ENCODE measurements at regions not wholly inside any gene's neighbourhood (a gene's known extent, or its start where the extent isn't known, plus 50 kb on each side); places are given as distances from the start of the nearest gene placed in this dataset.

- TF ChIP-seq CTCF (IDR thresholded peaks at IDR 0.05) (no peak), POLR2AphosphoS5 (IDR thresholded peaks at IDR 0.05) (no peak), POLR2A (IDR thresholded peaks at IDR 0.05) (no peak), EP300 (IDR thresholded peaks at IDR 0.05) (no peak)
Measured at GRCh38 chr4:160217352-160217751, 1114.5 kb downstream of the RAPGEF2 start.

Data from sigmoid colon (tissue), 4 donors.